GM18907 (cell line): ENCODE measurements at regions not wholly inside any gene's neighbourhood (a gene's known extent, or its start where the extent isn't known, plus 50 kb on each side); places are given as distances from the start of the nearest gene placed in this dataset.
"Not testable (repeated sequence)": the region's sequence is repeated elsewhere in the genome, so short reads cannot be mapped to it uniquely, and the experiment has no call there.

Experiments used
- ATAC-seq: cut with Tn5 transposase; IDR thresholded peaks from one replicate; pipeline ENCODE4 v1.9.1; 2021; ENCODE audit warnings: mild to moderate bottlenecking, moderate library complexity; ENCODE audit not compliant: unreplicated experiment

DNA sequence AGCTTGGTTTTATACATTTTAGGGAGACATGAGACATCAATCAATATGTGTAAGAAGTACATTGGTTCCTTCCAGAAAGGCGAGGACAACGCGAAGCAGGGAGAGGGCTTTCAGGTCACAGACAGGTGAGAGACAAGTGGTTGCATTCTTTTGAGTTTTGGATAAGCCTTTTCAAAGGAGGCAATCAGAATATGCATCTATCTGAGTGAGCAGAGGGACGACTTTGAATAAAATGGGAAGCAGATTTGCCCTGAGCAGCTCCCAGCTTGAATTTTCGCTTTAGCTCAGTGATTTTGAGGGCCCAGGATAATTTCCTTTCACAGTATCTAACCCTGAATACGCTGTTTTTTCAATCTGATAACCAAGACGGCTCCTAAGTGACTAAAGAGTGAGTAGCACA, 82.5 kb upstream of the MYO3A start:
- ATAC-seq, result no peak

DNA sequence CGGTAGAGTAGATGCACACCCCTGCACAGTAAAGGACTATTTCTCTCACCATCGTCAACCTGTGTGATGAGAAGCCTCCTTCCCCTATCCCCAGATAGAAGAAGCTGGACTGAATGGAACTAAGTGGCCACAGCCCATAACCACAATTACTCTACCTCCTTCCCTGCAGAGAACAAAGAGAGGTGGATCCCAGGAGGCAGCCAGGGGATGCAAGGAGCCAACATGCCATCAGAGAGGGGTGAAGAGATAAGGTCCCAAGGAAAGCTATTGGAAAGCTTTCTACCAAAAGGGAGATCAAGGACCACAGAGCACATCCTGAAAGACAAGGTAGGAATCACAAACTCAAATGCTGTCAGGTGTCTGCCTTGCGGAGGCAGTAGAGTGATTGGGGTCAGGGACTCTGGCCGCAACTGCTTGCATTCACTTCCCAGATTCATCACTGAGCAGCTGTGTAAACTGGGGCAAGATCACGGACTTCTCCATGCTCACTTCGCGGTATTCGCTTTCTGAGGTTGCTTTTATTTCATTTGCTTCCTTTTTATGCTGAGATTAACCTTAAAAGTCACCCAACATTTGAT, 81.6 kb upstream of the MYO3A start:
- ATAC-seq, result no peak

- no peak for ATAC-seq
Observed at GRCh38 chr10:25858076-25858475, 76.0 kb upstream of the MYO3A start.

- no peak for ATAC-seq
Observed at GRCh38 chr10:25865267-25865666, 68.8 kb upstream of the MYO3A start.

- no peak for ATAC-seq
Observed at GRCh38 chr10:25867321-25867720, 66.7 kb upstream of the MYO3A start.

DNA sequence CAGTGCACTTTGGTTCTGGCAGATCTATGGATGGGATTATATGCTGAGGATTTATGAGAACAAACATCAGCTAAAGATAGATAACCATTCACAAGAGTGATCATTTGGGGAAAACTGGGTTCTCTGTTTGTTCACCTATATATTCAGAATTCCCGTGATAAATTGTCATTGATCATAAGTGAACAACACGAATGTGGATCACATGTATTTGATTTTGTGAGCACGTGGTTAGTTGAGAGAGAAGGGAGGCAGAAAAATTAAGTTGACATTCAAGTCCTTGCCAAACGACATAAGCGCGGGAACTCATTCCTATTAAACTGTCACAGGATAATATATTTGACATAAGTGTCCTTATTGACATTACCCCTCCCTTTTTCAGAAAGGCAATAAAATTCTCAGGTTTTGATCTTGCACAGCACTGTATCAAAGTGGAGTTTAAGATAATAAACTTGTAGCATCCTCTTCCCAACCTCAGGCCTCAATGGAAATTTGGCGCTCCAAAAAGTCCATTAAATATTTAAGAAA, 64.9 kb upstream of the MYO3A start:
- no peak for ATAC-seq

DNA sequence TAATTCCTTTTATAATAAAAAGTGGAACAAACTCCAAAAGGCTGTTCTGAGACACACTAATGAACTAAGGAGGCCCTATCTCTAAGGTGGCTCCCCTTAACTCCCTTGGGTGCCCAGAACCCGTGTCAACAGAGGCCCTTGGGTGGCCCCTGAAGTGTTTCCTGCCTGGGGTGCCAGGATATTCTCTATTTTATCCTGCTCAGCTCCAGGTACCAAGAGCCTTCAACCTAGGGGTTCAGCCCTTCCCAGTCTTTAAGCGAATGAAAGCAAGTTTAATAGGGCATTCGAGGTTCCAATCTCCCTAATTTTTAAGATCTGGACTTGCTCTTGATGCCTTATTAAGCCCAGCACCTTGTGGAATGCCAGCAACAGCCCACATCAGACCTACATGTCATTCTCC, 64.4 kb upstream of the MYO3A start:
- ATAC-seq, result no peak

DNA sequence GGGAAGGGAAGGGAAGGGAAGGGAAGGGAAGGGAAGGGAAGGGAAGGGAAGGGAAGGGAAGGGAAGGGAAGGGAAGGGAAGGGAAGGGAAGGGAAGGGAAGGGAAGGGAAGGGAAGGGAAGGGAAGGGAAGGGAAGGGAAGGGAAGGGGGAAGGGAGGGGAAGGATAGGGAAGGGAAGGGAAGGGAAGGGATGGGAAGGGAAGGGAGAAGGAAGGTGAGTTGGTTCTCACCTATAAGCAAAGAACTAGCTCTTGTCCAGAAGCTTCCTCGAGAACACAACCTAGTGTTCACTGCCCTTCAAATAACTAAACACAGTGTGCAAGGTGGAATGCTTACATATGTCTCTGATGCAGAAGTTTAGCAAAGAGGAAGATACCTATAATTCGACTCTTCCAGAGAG, 59.6 kb upstream of the MYO3A start:
- ATAC-seq, result not testable (repeated sequence)

- peak; percentile 94 for ATAC-seq
Observed at GRCh38 chr10:25875556-25876165, 58.4 kb upstream of the MYO3A start.

- no peak for ATAC-seq
Observed at GRCh38 chr10:25877296-25877695, 56.7 kb upstream of the MYO3A start.
